ENCODE measurements at regions not wholly inside any gene's neighbourhood (a gene's known extent, or its start where the extent isn't known, plus 50 kb on each side); places are given as distances from the start of the nearest gene placed in this dataset.

GRCh38 chr5:61802456-61802855, 470.4 kb downstream of the ZSWIM6 start:
- TF ChIP-seq POLR2A (IDR thresholded peaks at IDR 0.05) (no peak), CTCF (IDR thresholded peaks at IDR 0.05) (no peak)
